GM21717 (cell line): ENCODE measurements at regions not wholly inside any gene's neighbourhood (a gene's known extent, or its start where the extent isn't known, plus 50 kb on each side); places are given as distances from the start of the nearest gene placed in this dataset.
A peak's percentile ranks its signal among the peaks of the same experiment; 100 is the strongest.

Source experiments
- ATAC-seq: cut with Tn5 transposase; IDR thresholded peaks from one replicate; pipeline ENCODE4 v1.9.1; 2021; ENCODE audit warnings: mild to moderate bottlenecking, moderate library complexity; ENCODE audit not compliant: unreplicated experiment

DNA sequence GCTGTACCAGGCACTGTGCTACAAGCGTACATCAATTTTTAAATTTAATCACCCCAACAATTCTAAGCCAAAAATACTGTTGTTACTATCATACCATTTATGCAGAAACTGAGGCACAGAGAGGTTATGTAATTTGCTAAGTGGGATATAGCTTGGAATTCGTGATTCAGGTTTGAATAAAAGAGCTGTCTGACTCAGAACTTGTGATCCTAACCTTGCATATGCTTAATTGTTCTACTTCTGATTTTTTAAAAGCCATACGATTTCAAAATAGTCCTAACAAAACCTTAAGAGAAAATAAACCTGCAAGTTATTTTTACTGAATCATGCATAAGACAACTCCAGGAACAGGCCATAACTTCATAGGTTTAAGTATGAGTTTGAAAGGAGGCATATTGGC lies 498.0 kb upstream of the CFAP20DC start:
- no peak for ATAC-seq

DNA sequence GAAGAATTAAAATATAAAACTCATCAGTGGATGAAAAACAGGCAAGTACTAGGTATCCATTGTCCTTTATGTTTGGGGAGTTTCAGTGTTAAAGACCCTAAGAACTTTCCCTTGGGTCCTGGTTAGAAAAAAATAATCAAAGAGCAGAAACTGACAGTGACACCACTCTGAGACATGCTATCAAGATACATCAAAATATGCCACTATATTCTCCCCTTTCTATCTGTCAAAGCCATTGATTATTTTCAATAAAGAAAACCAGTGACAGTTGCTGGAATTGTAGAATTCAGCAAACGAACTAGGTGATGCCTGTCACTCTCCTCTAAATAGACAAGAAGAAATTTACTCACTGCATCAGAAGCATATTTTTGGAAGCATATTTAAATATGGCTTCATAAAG lies 496.7 kb upstream of the CFAP20DC start:
- no peak for ATAC-seq

DNA sequence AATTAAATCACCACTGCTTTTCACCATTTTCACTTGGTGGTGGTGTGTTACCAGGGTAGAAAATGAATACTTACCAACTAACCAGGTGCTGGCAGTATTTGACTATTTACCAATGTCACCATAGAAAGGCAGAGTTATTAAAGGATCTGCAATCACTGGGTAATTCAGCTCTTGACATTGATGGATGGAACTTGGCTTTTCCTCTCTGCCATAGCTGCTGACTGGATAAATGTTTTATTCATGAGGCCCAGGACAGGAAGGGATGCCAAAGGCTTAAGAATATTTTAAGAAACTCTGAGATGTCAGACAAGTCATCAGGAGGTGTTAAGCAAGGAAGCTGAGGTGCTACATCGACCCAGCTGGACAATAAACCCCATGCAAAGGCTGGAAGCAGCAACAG lies 495.5 kb upstream of the CFAP20DC start:
- no peak for ATAC-seq

DNA sequence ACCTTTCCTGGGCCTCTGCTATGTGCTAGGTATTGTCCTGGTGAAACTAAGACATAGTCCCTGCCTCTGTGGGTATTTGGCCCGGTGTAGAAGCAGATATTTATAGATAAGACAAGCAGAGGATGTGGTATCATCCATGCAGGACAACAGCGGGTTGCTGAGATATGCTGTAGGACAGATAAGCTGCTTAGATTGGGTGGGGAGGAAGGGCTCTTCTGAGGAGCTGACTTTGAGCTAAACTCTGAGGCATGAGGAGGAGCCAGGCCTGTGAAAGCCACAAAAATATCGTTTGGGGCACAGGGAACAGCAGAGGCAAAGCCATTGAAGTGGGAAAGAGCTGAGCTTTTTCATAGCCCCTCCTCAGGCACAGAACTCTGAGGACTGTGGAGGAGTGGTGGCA lies 492.5 kb upstream of the CFAP20DC start:
- no peak for ATAC-seq

DNA sequence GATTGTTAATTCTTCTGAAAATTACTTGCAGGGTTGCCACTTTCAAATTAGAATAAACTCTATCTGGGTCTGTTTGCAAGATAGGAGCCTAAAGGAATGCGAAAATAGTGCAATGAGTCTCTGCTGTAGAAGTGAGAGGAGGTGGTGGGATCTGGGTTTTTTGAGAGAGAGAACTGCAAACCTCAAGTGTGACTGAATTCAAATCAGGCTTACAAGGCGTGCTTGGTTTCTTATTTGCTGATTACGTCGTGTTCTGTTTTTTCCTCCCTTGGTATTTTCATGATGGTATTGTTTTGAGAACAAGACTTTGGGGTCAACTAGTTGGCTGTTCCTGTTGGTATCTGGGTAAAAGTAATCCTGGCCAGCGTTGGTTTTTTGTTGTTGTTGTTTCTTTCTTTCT lies 490.9 kb upstream of the CFAP20DC start:
- ATAC-seq: peak; percentile 94

DNA sequence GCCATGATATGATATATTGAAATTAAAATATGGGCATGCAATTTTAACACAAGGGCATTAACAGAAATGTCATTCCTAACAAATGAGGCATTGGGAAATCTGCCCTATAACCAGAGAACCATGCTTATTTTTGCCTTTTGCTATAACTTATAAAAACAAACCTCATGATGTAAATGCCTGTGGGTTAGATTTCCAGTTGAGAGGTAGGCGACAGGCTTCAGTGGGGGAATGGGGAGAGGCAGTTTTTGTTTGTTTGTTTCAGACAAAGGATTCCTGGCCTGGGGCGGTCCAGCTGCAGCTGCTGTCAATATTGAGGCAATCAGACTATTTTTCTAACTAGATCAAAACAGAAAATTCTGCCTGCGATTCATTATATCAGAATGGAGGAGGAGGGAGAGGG lies 490.4 kb upstream of the CFAP20DC start:
- no peak for ATAC-seq

DNA sequence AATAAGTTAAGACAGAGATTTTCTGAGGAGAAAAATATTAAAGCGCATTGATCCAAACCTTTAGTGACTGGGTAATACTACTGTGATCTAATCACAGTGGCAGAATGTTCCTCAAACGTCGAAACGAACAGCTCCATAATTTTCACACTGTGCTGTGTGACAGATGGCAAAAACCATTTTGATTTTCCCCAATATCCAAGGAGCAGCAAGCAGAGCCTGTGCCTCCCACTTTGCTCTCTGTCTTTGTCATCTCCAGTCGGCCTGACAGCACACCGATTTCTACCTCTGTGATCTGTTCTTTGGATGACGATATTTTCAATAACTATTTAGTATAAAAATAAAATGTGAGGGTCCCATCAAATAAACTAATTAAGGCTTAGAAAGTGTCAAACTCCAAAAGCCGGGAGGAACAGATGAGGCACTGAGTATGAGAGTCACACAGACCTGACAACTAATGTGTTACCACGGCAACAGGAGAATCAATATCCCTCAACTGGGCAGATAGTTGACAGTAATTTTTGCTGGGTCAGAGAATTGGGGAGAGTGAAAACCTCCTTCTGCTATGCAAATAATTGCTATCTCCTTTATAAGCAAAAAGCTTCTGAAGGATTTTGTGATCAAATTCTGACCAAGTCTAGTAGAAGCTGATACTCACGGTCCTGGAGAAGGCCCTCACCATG lies 489.1 kb upstream of the CFAP20DC start:
- no peak for ATAC-seq

DNA sequence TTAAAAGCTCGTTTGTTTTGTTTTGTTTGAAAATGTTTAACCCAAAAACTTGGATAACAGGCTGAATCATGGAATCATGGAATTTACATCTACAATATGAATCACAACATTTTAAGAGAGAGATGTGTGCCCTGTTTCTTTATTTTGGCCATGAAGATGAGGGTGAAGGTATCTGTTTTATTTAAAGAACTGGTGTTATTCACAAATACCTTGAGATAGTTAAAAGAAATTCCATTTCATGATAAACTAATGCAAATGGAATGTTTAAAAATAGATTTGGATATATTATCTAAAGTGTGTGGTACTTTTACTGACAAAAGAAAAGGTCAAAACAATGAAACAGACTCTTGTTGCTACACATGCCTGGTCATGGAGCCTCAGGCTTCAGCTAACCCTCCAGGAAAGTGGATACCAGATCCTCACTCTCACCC lies 486.0 kb upstream of the CFAP20DC start:
- no peak for ATAC-seq

DNA sequence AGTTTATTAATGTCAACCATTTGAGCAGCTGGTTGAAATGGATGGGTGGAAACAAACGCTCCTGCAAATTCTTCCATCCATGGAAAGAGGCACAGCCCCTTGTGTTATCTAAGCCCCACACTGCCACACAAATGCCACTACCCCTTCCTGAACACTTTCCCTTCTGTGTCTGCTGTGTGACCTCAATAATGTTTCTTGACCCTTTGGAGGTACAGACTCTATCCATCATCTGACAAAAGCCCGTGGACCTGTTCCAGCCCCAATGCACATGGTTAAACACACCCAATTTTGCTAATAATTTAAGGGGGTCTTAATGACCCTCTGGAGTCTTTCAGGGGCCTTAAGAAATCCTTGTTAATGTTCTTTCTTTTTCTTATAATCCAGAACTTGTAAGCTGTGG lies 482.2 kb upstream of the CFAP20DC start:
- no peak for ATAC-seq

DNA sequence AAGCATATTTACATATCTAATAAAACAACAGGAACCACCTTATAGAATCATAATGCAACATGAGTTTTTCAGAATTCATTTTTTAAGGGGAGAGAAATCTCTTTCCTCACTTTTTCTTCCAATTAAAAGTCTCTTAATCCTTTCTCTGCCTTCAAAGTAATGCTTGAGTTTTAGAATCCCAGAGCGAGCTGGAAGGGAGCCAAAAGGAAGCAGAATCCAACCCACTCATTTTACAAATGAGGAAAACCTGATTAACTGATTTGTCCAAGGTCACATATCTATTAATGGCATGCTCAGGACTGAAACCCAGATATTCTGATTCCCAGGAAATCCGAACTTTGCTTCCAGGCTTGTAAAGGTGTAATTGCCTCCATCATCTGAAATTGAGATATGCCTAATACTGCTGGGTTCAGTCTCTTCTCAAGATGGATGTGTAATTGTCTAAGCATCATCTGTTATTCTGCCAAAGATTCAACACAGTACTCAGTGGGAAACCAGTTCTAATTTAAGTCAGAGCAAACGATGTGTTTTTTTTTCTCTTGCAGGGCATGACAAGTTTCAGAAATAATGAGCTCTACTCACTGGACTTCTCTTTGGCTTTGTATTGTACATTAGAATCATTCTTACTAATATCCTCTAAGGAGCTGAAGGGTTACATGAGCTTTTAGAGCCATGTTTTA lies 481.4 kb upstream of the CFAP20DC start:
- ATAC-seq: no peak

DNA sequence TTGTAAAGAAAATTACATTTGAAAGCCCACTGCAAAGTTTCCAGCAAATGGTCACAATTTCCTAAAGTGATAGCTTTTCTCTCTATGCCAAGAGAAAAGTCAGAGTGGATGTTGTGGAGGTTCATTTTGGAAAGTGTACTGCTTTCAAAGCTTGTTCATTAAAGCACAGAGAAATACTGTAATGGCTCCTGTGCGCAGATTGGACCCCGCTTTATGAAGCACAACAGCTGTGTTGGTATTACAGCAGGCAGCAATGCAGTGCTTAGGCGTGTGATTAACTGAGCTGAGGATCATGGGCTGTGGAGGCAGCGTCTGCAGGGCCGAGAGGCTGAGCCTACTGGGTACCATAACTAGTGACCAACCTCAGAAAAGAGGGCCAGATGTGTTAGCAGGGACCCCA lies 478.4 kb upstream of the CFAP20DC start:
- ATAC-seq: no peak

DNA sequence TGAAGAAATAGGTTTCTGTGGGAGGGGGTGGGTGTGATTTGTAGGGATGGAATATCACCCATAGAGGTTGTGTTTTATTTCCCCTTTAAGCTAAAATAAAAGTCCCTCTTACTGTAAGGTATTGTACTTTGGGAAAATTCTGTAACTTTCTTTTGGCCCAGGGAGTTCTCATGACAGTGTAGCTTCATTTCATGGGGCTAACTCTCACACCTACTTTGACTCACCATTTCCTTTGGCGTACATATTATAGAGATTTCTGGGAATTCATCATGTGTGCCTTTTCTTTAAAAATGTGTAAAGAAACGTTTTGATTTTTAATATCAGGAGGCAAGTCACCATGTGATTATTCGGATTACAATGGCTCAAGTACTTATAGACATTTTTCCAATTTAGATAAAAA lies 477.7 kb upstream of the CFAP20DC start:
- no peak for ATAC-seq

DNA sequence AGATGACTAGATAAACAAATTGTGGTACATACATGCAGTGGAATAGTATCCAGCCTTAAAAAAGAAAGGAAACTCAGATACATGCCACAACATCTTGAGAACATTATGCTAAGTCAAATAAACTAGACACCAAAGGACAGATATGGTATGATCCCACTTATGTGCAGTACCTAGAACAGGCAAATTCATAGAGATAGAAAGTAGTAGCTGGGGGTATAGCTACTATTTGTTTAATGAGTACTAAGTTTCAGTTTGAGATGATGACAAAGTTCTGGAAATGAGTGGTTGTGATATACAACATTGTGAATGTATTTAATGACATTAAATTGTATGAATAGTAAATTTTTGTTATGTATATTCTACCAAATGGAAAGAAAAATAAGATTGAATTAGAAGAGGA lies 477.2 kb upstream of the CFAP20DC start:
- no peak for ATAC-seq

DNA sequence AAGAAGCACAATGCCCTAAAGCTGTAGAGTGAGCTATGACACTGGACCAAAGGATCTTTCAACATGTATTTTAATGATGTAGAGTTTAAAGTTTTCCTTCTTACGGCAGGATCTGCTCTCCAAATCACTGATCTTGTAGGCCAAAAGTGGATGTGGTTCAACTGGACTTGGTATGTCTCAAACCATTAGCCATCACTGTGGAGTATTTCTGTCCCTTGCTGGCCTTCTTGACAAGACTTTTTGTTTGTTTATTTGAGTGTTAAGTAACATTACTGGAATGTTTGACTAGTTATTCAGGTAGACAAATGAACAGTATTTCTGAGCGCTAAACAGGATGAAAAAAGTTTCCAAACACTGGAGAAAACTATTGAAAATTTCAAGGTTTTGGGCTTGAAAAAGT lies 472.7 kb upstream of the CFAP20DC start:
- ATAC-seq: no peak

DNA sequence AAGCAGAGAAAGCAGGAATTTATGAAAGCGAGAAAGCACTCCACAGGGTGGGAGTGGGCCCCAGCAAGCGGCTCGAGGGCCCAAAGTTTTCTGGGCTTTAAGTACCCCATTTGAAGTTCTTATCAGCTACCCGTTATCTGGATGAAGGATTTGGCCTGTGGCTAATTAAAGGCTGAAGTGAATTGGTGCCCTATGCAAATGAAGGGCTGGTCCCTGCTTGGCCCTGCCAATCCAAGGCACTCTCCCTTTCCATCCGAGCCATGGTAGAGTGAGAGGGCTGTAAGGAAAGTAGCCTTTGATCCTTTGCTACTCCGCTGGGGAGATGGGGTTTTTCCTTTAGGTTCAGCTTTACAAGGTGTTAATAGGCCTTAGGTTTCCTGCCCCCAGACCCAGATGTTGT lies 469.3 kb upstream of the CFAP20DC start:
- ATAC-seq: no peak

DNA sequence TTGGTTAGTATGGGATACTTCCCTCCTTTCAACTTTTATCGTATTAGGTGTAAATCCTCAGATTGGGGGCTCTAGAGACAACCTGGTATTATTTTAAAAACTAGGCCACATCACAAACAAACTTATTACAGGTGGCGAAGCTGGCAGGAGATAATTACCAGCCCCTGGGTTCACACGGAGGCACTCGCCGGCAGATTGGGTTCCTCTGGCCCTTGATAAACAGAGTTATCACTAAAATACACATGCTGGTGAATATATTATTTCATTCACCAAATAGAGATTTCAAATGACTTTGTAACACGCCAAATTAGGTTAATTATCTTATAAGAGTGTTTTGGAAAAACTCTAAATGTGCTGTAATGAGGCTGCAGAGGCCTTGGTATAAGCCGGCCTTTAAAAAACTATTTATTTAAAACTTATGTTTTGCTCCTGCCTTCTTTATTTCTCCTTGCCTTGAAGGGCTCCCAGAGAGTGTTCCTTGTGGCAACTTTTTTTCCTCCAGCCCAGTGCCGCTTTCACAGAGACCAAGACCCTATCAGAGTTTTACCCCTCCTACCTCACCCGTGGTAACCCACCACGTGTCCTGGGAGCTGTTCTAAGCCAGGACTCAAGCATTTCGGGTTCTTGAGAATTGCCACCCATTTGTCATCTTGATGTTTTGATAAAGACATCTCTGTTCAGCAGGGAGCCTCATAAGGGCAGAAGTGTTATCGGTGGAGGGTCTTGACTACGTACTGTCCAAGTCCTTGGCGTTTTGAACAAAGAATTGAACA lies 468.6 kb upstream of the CFAP20DC start:
- no peak for ATAC-seq

DNA sequence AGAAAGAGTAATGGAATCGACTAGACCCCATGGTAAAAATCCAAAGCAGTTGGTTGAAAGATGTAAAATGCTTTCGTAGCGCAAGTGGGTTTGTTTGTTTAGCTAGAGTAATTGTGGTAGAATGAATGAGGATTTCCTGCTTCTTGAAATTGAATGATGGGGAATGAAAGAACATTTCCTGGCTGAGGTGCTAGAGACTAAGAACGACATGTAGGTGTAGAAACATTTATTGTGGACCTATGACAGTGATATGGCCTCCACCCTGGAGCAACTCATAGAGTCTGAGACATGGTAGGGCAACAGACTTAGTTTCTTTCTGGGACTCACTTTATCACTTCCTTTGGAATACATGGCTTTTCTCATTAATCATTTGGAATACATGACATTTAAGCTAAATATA lies 467.6 kb upstream of the CFAP20DC start:
- ATAC-seq: no peak

DNA sequence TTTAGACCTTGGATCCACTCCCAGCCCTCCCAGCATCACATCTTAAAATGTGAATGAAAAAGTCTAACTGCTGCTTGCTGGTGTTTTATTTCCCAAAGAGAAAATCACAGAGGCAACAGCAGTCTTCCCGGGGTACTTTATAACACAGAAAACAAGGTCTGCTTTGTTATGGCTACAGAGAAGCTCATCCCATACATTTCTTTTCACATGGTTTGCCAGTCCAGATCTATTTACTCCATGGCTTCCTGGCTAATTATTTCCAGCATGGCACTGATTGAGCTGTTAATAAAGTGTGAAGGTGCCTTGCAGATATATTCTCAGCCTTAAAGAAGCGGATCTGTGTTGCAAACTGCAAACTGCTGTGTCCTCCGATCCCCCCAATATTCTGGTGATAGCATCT lies 466.1 kb upstream of the CFAP20DC start:
- no peak for ATAC-seq

DNA sequence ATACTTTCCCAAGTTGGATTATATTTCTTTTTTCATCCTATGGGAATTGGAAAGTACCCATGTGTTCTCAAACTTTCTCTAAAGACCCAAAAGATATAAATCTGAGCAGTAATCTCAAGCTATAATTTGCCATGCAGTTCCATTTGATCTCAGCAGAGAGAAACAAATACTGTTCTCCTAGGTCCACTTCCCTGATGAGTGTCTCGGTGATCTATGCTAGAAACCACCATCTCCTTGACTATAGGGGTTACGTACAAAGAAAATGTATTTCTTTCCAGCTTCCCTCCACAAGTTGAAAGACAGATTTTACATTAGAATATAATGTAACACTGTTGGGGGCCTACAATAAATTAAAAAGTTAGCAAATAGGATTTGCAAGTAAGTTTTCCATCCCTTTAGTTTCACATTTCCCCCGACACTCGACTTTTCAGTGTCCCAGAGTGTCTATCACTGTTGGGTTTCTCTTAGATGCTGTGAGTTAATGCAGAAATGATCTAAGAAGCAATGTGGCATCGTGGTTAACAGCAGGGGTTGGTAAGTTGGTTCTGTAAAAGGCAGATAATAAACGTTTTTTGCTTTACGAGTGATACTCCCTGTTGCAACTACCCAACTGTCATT lies 465.1 kb upstream of the CFAP20DC start:
- no peak for ATAC-seq

DNA sequence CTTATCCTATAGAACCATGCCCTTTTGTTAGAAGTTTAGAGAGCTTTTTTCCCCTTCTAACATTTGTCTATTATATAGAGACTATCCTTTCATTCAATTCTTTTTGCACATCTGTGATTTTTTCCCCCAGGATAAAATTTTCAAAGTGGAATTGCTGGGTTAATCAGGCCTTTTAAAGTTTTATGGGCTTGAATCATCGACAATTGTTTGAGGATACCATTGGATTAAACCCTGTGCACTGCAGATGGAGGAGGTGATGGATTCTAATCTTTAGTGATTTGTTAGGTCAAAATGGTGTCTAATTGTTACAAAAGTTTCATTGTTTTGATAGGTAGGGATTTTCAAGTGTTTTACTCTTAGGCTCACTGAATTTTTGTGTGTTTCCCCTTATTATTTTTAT lies 463.7 kb upstream of the CFAP20DC start:
- ATAC-seq: no peak

DNA sequence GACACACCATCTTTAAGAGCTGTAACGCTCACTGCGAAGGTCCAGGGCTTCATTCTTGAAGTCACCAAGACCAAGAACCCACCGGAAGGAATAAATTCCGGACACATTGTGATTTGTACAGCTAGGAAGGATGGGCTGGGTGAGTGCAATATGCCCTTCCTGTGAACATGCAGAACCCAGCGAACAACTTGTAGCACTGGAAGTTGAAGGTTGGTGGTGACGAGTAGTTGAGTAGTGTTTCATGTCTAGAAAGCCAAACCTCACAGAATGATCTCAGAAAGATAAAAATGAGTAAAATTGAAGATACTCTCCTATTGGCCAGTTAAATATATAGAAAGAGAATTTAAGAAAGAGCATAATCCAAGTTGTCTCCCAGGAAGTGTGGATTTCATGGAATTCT lies 462.2 kb upstream of the CFAP20DC start:
- no peak for ATAC-seq

DNA sequence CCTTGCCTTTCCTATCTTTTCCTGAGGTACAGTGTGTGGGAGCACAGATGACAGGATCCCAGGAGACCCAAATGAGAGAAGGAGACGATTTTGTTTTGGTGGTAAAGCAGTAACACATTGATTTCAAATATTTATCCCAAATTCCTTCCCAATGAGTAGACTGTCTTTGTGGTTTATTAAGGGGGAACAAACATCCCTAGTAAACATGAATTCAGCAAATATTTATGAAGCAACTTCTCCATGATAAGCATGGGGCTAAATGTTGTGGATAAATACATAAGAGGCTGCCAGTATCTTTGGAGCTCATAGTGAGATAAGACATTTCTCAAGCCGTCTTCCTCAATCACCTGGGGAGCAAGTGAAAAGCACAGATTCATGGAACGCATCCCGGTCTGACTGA lies 460.8 kb upstream of the CFAP20DC start:
- ATAC-seq: no peak
